Activated B cell treated with CpG ODN at 0.5 μM for 24 hours (primary cell): ENCODE measurements at regions not wholly inside any gene's neighbourhood (a gene's known extent, or its start where the extent isn't known, plus 50 kb on each side); places are given as distances from the start of the nearest gene placed in this dataset.

Experiments
- ATAC-seq: fragments of 200-7000 bp; cut with Tn5 transposase; one replicate; pipeline ENCODE4 v1.10.0; 2021; ENCODE audit warnings: low read depth, mild to moderate bottlenecking, moderate library complexity
- CTCF ChIA-PET: fragments of 350-600 bp; sonication (Branson Sonifier 250); formaldehyde crosslinking; loops from one replicate; lab custom pipeline; 2021; ENCODE audit warnings: antibody characterized with exemption; lab: Charles Lee
- POLR2A ChIA-PET: fragments of 350-600 bp; sonication (Branson Sonifier 250); formaldehyde crosslinking; loops from one replicate; lab custom pipeline; 2021; ENCODE audit warnings: antibody characterized with exemption; lab: Charles Lee
- DNase-seq: peaks from one replicate; pipeline ENCODE4 v3.0.0; 2022
- H3K27ac Mint-ChIP-seq: one replicate; pipeline ENCODE4 v1.8.0; 2020; ENCODE audit warnings: mixed read lengths
- H3K27me3 Mint-ChIP-seq: one replicate; pipeline ENCODE4 v1.8.0; 2021; ENCODE audit warnings: mixed read lengths
- H3K36me3 Mint-ChIP-seq: one replicate; pipeline ENCODE4 v1.8.0; 2021; ENCODE audit warnings: low read depth, mixed read lengths
- H3K4me1 Mint-ChIP-seq: one replicate; pipeline ENCODE4 v1.8.0; 2021; ENCODE audit warnings: mixed read lengths
- H3K4me3 Mint-ChIP-seq: one replicate; pipeline ENCODE4 v1.8.0; 2020; ENCODE audit warnings: mild to moderate bottlenecking, mixed read lengths
- H3K9me3 Mint-ChIP-seq: one replicate; pipeline ENCODE4 v1.8.0; 2020; ENCODE audit warnings: mixed read lengths
- CTCF ChIP-seq: fragments of 200-600 bp; IDR thresholded peaks from one replicate; pipeline ENCODE4 v1.8.0; 2022; ENCODE audit warnings: antibody characterized with exemption, mild to moderate bottlenecking
- intact Hi-C: fragments of 100-400 bp; cut with micrococcal nuclease; formaldehyde crosslinking; loops from one replicate; pipeline ENCODE4 v1.15.1; 2024

- no peak for ATAC-seq
- Mint-ChIP-seq H3K27ac (no peak overlapping the region), H3K4me3 (no peak overlapping the region), H3K4me1 (no peaks in the 10 kb centered on the region), H3K9me3 (peaks cover 5% of the 10 kb centered on the region), H3K27me3 (no peaks in the 10 kb centered on the region), H3K36me3 (no peaks in the 10 kb centered on the region)
- ChIA-PET POLR2A (no interaction called here), CTCF (no interaction called here)
- intact Hi-C loops, result no loop called here
- TF ChIP-seq CTCF, result no peak
- DNase-seq, result no peak
Measured at GRCh38 chr1:96002201-96002600, 719.4 kb upstream of the PTBP2 start.

GRCh38 chr1:96002969-96003964 lies 718.3 kb upstream of the PTBP2 start:
- ATAC-seq (no peak), DNase-seq (no peak)
- ChIA-PET CTCF (no interaction called here), POLR2A (no interaction called here)
- H3K27ac Mint-ChIP-seq, result no peak overlapping the region
- no peak overlapping the region for H3K4me3 Mint-ChIP-seq
- TF ChIP-seq CTCF, result no peak
- H3K36me3 Mint-ChIP-seq, result no peaks in the 10 kb centered on the region
- intact Hi-C loops, result no loop called here
- peaks cover 5% of the 10 kb centered on the region for H3K9me3 Mint-ChIP-seq
- no peaks in the 10 kb centered on the region for H3K27me3 Mint-ChIP-seq
- no peaks in the 10 kb centered on the region for H3K4me1 Mint-ChIP-seq

GRCh38 chr1:96009831-96010434 lies 711.7 kb upstream of the PTBP2 start:
- TF ChIP-seq CTCF, result no peak
- CTCF ChIA-PET, result no interaction called here
- no peak for ATAC-seq
- intact Hi-C loops, result no loop called here
- Mint-ChIP-seq H3K9me3 (peaks cover 2% of the 10 kb centered on the region), H3K4me1 (no peaks in the 10 kb centered on the region), H3K4me3 (no peak overlapping the region), H3K27me3 (no peaks in the 10 kb centered on the region), H3K36me3 (no peaks in the 10 kb centered on the region), H3K27ac (no peak overlapping the region)
- no peak for DNase-seq
- POLR2A ChIA-PET, result no interaction called here

DNA sequence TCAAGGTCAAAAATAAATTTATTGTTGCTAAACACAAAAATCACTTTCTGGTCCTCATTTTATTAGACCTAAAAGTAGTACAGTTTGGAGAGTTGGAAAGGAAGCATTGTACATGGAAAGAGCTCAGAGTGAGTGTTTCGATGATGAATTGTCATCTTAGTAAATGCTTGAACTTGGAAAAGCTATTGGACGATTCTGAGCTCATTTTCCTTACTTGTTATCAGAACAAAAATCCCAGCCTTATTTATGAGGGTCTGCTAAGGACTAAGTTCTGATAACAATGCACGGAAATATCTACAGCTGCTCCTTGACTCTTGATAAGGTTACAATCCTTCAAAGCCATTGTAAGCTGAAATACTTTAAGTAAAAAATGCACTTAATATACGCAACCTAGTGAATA lies 710.0 kb upstream of the PTBP2 start:
- Mint-ChIP-seq H3K36me3 (no peaks in the 10 kb centered on the region), H3K9me3 (no peaks in the 10 kb centered on the region), H3K4me3 (no peak overlapping the region), H3K27ac (no peak overlapping the region), H3K27me3 (no peaks in the 10 kb centered on the region), H3K4me1 (no peaks in the 10 kb centered on the region)
- intact Hi-C loops, result no loop called here
- POLR2A ChIA-PET, result no interaction called here
- ATAC-seq (no peak), DNase-seq (no peak)
- no peak for TF ChIP-seq CTCF
- CTCF ChIA-PET, result no interaction called here

DNA sequence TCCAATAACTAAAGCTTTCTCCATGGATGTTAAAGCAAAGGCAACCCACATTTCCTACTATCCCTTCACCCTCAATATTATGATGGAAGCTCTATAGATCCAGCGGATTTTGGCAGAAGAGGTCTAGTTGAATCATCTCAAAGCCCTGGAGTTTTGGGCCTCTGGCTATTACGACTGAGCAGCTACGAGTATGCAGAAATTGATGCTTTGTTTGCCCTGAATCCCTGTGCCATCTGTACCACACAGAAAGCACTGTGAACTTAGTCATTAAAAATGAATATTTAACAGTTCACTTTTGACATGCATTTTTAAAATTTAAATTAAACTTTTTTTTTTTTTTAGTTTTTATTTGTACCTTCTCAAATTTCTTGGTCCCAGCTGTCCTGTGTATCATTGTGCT lies 705.4 kb upstream of the PTBP2 start:
- TF ChIP-seq CTCF, result no peak
- H3K4me3 Mint-ChIP-seq, result no peak overlapping the region
- POLR2A ChIA-PET, result no interaction called here
- H3K36me3 Mint-ChIP-seq, result no peaks in the 10 kb centered on the region
- no peak overlapping the region for H3K27ac Mint-ChIP-seq
- ATAC-seq, result no peak
- H3K4me1 Mint-ChIP-seq, result no peaks in the 10 kb centered on the region
- CTCF ChIA-PET, result no interaction called here
- no peak for DNase-seq
- intact Hi-C loops, result no loop called here
- no peaks in the 10 kb centered on the region for H3K27me3 Mint-ChIP-seq
- peaks cover 4% of the 10 kb centered on the region for H3K9me3 Mint-ChIP-seq
